Activated gamma-delta T cell treated with Interleukin-2 at 50 U/mL for 16 hours (primary cell): ENCODE measurements at regions not wholly inside any gene's neighbourhood (a gene's known extent, or its start where the extent isn't known, plus 50 kb on each side); places are given as distances from the start of the nearest gene placed in this dataset.
"Not testable (repeated sequence)": the region's sequence is repeated elsewhere in the genome, so short reads cannot be mapped to it uniquely, and the experiment has no call there.

Experiments used
- DNase-seq: peaks from one replicate; pipeline ENCODE4 v3.0.0-alpha.2; 2020

GRCh38 chr5:108524564-108524963 is 142.7 kb upstream of the FBXL17 start:
- DNase-seq: no peak

- no peak for DNase-seq
These were observed 141.5 kb upstream of the FBXL17 start for GRCh38 chr5:108523360-108523759.

- no peak for DNase-seq
These were observed 140.1 kb upstream of the FBXL17 start for GRCh38 chr5:108521841-108522506.

GRCh38 chr5:108521011-108521700 is 139.3 kb upstream of the FBXL17 start:
- no peak for DNase-seq

GRCh38 chr5:108516785-108517184 is 134.9 kb upstream of the FBXL17 start:
- no peak for DNase-seq

- DNase-seq: no peak
These were observed 133.7 kb upstream of the FBXL17 start for GRCh38 chr5:108515517-108516105.

GRCh38 chr5:108508979-108509378 is 127.1 kb upstream of the FBXL17 start:
- DNase-seq: no peak

- DNase-seq: no peak
These were observed 125.7 kb upstream of the FBXL17 start for GRCh38 chr5:108507631-108508030.

- DNase-seq: no peak
These were observed 123.7 kb upstream of the FBXL17 start for GRCh38 chr5:108505608-108506007.

GRCh38 chr5:108504974-108505373 is 123.1 kb upstream of the FBXL17 start:
- DNase-seq: no peak

GRCh38 chr5:108503986-108504385 is 122.1 kb upstream of the FBXL17 start:
- no peak for DNase-seq

- DNase-seq: not testable (repeated sequence)
These were observed 113.7 kb upstream of the FBXL17 start for GRCh38 chr5:108495615-108496014.

- DNase-seq: no peak
These were observed 106.1 kb upstream of the FBXL17 start for GRCh38 chr5:108487951-108488350.

- no peak for DNase-seq
These were observed 102.1 kb upstream of the FBXL17 start for GRCh38 chr5:108484035-108484434.

GRCh38 chr5:108481355-108481931 is 99.5 kb upstream of the FBXL17 start:
- DNase-seq: no peak

GRCh38 chr5:108472237-108472636 is 90.3 kb upstream of the FBXL17 start:
- no peak for DNase-seq

- no peak for DNase-seq
These were observed 85.7 kb upstream of the FBXL17 start for GRCh38 chr5:108467563-108467962.

GRCh38 chr5:108461628-108462367 is 79.9 kb upstream of the FBXL17 start:
- no peak for DNase-seq

GRCh38 chr5:108459769-108460168 is 77.9 kb upstream of the FBXL17 start:
- DNase-seq: no peak

- no peak for DNase-seq
These were observed 69.4 kb upstream of the FBXL17 start for GRCh38 chr5:108451269-108451668.

- DNase-seq: not testable (repeated sequence)
These were observed 62.2 kb upstream of the FBXL17 start for GRCh38 chr5:108444130-108444529.

- not testable (repeated sequence) for DNase-seq
These were observed 60.3 kb upstream of the FBXL17 start for GRCh38 chr5:108442063-108442651.

GRCh38 chr5:108437425-108437824 is 55.5 kb upstream of the FBXL17 start:
- DNase-seq: no peak
